HEK293 (cell line): ENCODE measurements at regions not wholly inside any gene's neighbourhood (a gene's known extent, or its start where the extent isn't known, plus 50 kb on each side); places are given as distances from the start of the nearest gene placed in this dataset.

Experiments used
- CTCF ChIA-PET: fragments of 350-600 bp; formaldehyde crosslinking; extraction: SDS; loops from one replicate; lab custom pipeline; 2021; ENCODE audit warnings: antibody characterized with exemption; lab: Yijun Ruan, JAX
- POLR2A ChIA-PET: fragments of 300-600 bp; formaldehyde crosslinking; extraction: SDS; loops from one replicate; lab custom pipeline; 2020; ENCODE audit warnings: antibody characterized with exemption, inconsistent platforms; lab: Yijun Ruan, JAX
- H3K27ac ChIP-seq: fragments of 200-500 bp; sonication (Bioruptor generic); 2 replicates; pipeline ENCODE4 v1.5.1; 2014; ENCODE audit warnings: low read depth, low read length, control low read depth, inconsistent platforms; ENCODE audit errors: extremely low read depth
- H3K36me3 ChIP-seq, 2 experiments: fragments of 200-500 bp in 1 of 2; sonication (Bioruptor generic) in 1 of 2; 1 replicate in 1 of 2; 2 replicates in 1 of 2; pipeline ENCODE4 v1.5.1; 2014 to 2017; ENCODE audit warnings: inconsistent platforms in 2 of 2, low read length in 2 of 2; ENCODE audit not compliant: control insufficient read depth in 2 of 2, insufficient read depth in 1 of 2
- H3K4me1 ChIP-seq: fragments of 200-500 bp; sonication (Bioruptor generic); 2 replicates; pipeline ENCODE4 v1.5.1; 2014; ENCODE audit warnings: mild to moderate bottlenecking, low read length, inconsistent platforms; ENCODE audit not compliant: control insufficient read depth, insufficient read depth
- H3K4me3 ChIP-seq: 2 replicates; pipeline ENCODE4 v1.5.1; 2011; ENCODE audit warnings: low read depth, mild to moderate bottlenecking, control low read depth, low read length, moderate library complexity
- H3K9me3 ChIP-seq: fragments of 200-500 bp; sonication (Bioruptor generic); 2 replicates; pipeline ENCODE4 v1.5.1; 2014; ENCODE audit warnings: low read depth, low read length, inconsistent platforms; ENCODE audit not compliant: control insufficient read depth, insufficient read depth
- BCL11A ChIP-seq: fragments of 450-650 bp; formaldehyde crosslinking; IDR thresholded peaks from 2 replicates; pipeline ENCODE4 v1.5.1; 2016; ENCODE audit warnings: low read depth, missing biosample characterization, missing genetic modification characterization
- GLI2 ChIP-seq: fragments of 450-650 bp; formaldehyde crosslinking; IDR thresholded peaks from 2 replicates; pipeline ENCODE4; 2017; ENCODE audit warnings: missing biosample characterization, missing genetic modification characterization, low read depth, borderline replicate concordance
- KLF9 ChIP-seq: fragments of 450-650 bp; formaldehyde crosslinking; IDR thresholded peaks from 2 replicates; pipeline ENCODE4 v1.5.1; 2016; ENCODE audit warnings: missing biosample characterization, missing genetic modification characterization, low read depth
- MYNN ChIP-seq: fragments of 450-650 bp; formaldehyde crosslinking; IDR thresholded peaks from 2 replicates; pipeline ENCODE4 v1.5.1; 2016; ENCODE audit warnings: missing biosample characterization, missing genetic modification characterization, borderline replicate concordance
- SCRT2 ChIP-seq: fragments of 450-650 bp; formaldehyde crosslinking; IDR thresholded peaks from 2 replicates; pipeline ENCODE4 v1.5.1; 2016; ENCODE audit warnings: missing biosample characterization, missing genetic modification characterization
- ZBTB20 ChIP-seq: fragments of 450-650 bp; formaldehyde crosslinking; IDR thresholded peaks from 2 replicates; pipeline ENCODE4 v1.5.1; 2016; ENCODE audit warnings: missing biosample characterization, missing genetic modification characterization
- ZFP3 ChIP-seq: fragments of 450-650 bp; formaldehyde crosslinking; IDR thresholded peaks from 2 replicates; pipeline ENCODE4 v1.5.1; 2016; ENCODE audit warnings: low read depth, missing biosample characterization, missing genetic modification characterization
- ZNF16 ChIP-seq: fragments of 450-650 bp; formaldehyde crosslinking; IDR thresholded peaks from 2 replicates; pipeline ENCODE4 v1.5.1; 2016; ENCODE audit warnings: low read depth, missing biosample characterization, missing genetic modification characterization
- ZNF24 ChIP-seq: fragments of 450-650 bp; formaldehyde crosslinking; IDR thresholded peaks from 2 replicates; pipeline ENCODE4 v1.5.1; 2016; ENCODE audit warnings: missing biosample characterization, missing genetic modification characterization
- ZNF629 ChIP-seq: fragments of 450-650 bp; formaldehyde crosslinking; IDR thresholded peaks from 2 replicates; pipeline ENCODE4 v1.5.1; 2017; ENCODE audit warnings: missing biosample characterization, missing genetic modification characterization
- ZNF792 ChIP-seq: fragments of 450-650 bp; formaldehyde crosslinking; IDR thresholded peaks from 2 replicates; pipeline ENCODE4 v1.5.1; 2016; ENCODE audit warnings: missing biosample characterization, missing genetic modification characterization
- TF ChIP-seq, protein P1 (sequence below): fragments of 450-650 bp; formaldehyde crosslinking; conservative IDR thresholded peaks from 2 replicates; pipeline ENCODE4 v1.5.1; 2016; ENCODE audit warnings: low read depth, missing biosample characterization, missing genetic modification characterization
- TF ChIP-seq, protein P2 (sequence below): fragments of 450-650 bp; formaldehyde crosslinking; IDR thresholded peaks from 2 replicates; pipeline ENCODE4 v1.5.1; 2017; ENCODE audit warnings: missing biosample characterization, missing genetic modification characterization

DNA sequence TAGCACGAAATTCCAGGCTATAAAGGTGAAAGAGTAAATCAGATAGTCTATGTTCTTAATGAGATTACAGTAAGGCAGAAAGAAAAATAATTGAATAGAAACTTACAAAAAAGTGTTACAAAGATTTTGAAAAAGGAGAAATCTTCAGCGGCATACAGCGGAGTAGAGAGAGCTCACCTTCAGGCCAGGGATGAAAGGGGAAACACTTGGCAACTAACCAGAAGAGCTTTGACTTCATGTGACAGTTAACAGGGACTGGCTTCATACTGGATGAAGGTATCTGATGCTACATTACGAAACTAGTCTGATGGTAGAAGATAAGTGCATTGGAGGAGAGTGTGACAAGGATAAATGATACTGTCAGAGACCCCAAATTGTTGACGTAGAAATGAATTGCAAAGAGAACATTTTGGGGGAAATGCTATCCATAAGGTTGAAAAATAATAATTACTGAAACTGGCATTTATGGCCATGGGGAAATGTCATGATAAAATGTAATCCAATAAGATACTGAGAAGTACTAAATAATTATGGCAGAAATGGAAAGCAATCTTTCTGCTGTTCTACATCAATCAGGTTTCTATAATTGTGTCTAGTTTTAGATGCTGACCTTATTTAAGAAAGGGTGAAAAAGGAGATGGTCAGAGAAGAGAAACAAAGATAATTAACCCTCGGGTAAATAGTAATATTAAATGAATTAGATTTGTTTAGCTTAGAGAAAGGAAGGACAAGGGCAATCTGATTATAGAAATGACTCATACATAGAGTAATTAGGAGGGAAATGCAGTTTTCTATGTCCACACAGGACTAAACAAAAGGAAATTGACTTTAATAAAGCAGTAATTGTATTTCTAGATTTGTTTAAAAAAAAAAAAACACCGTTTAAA, 808.7 kb downstream of the NCAM2 start:
- no peak overlapping the region for H3K27ac ChIP-seq
- no peaks in the 10 kb centered on the region for H3K9me3 ChIP-seq
- ChIA-PET POLR2A (no interaction called here), CTCF (no interaction called here)
- no peak overlapping the region for H3K4me3 ChIP-seq
- H3K4me1 ChIP-seq = no peaks in the 10 kb centered on the region
- TF ChIP-seq, protein P1, sequence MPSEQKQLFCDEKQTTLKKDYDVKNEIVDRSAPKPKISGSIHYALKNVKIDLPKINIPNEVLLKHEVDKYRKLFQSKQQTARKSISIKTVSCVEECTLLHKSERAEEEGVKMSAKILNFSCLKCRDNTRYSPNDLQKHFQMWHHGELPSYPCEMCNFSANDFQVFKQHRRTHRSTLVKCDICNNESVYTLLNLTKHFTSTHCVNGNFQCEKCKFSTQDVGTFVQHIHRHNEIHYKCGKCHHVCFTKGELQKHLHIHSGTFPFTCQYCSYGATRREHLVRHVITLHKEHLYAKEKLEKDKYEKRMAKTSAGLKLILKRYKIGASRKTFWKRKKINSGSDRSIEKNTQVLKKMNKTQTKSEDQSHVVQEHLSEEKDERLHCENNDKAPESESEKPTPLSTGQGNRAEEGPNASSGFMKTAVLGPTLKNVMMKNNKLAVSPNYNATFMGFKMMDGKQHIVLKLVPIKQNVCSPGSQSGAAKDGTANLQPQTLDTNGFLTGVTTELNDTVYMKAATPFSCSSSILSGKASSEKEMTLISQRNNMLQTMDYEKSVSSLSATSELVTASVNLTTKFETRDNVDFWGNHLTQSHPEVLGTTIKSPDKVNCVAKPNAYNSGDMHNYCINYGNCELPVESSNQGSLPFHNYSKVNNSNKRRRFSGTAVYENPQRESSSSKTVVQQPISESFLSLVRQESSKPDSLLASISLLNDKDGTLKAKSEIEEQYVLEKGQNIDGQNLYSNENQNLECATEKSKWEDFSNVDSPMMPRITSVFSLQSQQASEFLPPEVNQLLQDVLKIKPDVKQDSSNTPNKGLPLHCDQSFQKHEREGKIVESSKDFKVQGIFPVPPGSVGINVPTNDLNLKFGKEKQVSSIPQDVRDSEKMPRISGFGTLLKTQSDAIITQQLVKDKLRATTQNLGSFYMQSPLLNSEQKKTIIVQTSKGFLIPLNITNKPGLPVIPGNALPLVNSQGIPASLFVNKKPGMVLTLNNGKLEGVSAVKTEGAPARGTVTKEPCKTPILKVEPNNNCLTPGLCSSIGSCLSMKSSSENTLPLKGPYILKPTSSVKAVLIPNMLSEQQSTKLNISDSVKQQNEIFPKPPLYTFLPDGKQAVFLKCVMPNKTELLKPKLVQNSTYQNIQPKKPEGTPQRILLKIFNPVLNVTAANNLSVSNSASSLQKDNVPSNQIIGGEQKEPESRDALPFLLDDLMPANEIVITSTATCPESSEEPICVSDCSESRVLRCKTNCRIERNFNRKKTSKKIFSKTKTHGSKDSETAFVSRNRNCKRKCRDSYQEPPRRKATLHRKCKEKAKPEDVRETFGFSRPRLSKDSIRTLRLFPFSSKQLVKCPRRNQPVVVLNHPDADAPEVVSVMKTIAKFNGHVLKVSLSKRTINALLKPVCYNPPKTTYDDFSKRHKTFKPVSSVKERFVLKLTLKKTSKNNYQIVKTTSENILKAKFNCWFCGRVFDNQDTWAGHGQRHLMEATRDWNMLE = no peak
- TF ChIP-seq ZNF792 (tag by site-specific recombination) (no peak), KLF9 (tag by site-specific recombination) (no peak), ZNF629 (tag by site-specific recombination) (no peak), GLI2 (tag by site-specific recombination) (no peak), SCRT2 (tag by site-specific recombination) (no peak), ZBTB20 (tag by site-specific recombination) (no peak)
- TF ChIP-seq, protein P2, sequence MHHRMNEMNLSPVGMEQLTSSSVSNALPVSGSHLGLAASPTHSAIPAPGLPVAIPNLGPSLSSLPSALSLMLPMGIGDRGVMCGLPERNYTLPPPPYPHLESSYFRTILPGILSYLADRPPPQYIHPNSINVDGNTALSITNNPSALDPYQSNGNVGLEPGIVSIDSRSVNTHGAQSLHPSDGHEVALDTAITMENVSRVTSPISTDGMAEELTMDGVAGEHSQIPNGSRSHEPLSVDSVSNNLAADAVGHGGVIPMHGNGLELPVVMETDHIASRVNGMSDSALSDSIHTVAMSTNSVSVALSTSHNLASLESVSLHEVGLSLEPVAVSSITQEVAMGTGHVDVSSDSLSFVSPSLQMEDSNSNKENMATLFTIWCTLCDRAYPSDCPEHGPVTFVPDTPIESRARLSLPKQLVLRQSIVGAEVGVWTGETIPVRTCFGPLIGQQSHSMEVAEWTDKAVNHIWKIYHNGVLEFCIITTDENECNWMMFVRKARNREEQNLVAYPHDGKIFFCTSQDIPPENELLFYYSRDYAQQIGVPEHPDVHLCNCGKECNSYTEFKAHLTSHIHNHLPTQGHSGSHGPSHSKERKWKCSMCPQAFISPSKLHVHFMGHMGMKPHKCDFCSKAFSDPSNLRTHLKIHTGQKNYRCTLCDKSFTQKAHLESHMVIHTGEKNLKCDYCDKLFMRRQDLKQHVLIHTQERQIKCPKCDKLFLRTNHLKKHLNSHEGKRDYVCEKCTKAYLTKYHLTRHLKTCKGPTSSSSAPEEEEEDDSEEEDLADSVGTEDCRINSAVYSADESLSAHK (tag by site-specific recombination) = no peak
- no peaks in the 10 kb centered on the region for H3K36me3 ChIP-seq

DNA sequence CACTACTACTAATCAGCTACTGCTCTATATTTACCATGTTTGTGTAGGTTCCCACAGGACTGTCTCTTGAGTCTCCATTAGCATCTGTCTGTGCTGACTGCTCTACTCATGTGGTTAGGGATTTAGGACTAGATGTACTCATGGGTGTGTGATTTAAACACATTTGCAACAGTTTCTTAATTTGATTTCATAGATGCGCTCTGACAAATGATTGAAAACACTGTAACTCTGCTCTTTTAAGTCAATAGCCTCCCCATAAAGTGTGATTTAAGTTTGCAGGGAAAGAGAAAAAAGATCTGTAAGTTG, 809.3 kb downstream of the NCAM2 start:
- no peak overlapping the region for H3K27ac ChIP-seq
- no peak for TF ChIP-seq BCL11A (tag by site-specific recombination)
- TF ChIP-seq ZFP3 (tag by site-specific recombination) = no peak
- TF ChIP-seq ZNF16 (tag by site-specific recombination) = no peak
- no peak for TF ChIP-seq ZNF24 (tag by site-specific recombination)
- no peak for TF ChIP-seq SCRT2 (tag by site-specific recombination)
- TF ChIP-seq MYNN (tag by site-specific recombination) = no peak
- TF ChIP-seq, protein P1 = no peak
- H3K4me1 ChIP-seq = no peaks in the 10 kb centered on the region
- POLR2A ChIA-PET = no interaction called here
- no peaks in the 10 kb centered on the region for H3K9me3 ChIP-seq
- CTCF ChIA-PET = no interaction called here
- H3K36me3 ChIP-seq = no peaks in the 10 kb centered on the region
- H3K4me3 ChIP-seq = no peak overlapping the region
